Germinal center (tissue), 1 donor: ENCODE measurements at regions not wholly inside any gene's neighbourhood (a gene's known extent, or its start where the extent isn't known, plus 50 kb on each side); places are given as distances from the start of the nearest gene placed in this dataset.

Source experiments
- DNase-seq: peaks from one replicate; pipeline ENCODE4 v3.0.0; 2012; ENCODE audit warnings: mixed read lengths, low spot score

DNA sequence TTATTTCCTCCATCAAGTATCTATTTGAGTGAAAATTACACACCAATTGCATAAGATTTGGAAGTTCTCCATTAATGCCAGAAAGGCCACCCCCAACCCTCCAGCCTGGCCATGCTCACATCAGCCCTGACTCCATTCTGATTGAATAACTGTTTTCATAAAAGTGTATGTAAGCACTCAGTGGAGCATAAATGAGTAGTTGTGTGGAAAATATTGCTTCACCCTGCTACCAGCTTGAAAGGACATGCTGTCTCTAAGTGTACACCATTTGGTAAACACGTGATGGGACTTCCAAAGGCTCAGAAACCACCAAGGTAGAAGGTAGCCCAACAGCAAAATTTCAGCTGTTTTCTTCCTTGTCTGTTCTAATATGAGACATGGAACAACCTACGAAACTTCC is 393.8 kb downstream of the ZNF385D start:
- no peak for DNase-seq

DNA sequence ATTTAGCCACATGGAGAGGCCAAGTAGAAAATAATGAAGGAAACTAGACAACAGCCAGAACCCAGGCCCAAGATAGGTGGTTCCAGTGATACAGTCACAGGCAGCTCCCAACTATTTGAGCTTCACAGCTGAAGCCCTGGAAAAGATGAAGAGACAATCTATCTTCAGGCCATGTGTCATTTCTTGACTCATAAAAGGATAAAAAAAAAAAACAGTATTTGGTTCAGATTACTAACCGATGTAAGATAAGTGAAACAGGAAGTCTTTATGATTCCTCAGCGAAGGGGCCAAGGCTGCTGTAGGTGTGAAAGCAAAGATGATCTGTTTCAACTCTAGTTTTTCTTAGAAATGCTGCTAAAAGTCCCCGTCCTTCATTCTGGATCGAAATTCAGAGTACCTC is 394.6 kb downstream of the ZNF385D start:
- no peak for DNase-seq

DNA sequence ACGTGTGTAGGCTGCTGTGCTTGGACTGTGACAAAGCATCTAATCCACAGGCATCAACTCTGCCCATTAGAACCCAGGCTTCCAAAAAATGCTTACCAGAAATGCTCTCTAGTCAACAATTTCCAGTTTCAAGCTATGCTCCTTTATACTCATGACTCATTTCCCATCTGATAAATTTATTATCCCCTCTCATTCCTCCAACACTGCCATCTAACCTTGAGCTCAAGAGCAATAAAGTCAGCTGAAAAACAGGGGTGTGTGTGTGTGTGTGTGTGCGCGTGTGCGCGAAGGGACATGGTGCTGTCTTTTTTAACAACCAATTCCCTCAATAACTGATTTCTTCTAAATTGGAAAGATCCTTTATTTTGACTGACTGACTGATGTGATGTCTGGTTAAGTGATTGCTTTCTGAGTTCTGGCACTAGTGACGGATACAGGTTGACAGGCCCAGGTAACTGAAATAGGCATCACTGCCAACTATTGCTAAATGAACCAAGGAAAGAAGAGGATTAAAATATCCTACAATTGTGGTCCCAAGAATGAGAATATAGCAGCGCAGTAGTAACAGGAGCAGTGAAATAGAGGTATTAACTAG is 405.5 kb downstream of the ZNF385D start:
- no peak for DNase-seq

DNA sequence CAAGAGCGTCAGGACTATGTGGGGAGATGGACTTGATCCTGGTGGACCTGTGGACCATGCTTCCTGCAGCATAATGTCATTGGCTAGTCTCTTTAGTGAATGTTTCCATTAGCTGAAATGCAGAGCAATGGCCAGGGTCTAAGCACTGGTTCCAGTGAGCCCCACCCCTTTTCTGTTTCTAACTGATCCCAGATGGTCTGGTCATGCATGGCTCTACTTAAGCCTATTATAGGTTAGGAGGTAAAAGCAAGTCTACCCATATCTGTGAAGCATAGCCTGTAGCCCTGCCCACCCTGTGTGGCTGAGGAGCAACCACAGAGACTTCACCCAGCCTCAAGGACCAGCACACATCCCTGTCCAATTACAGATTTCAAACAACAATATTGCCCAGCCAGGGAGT is 419.2 kb downstream of the ZNF385D start:
- no peak for DNase-seq

DNA sequence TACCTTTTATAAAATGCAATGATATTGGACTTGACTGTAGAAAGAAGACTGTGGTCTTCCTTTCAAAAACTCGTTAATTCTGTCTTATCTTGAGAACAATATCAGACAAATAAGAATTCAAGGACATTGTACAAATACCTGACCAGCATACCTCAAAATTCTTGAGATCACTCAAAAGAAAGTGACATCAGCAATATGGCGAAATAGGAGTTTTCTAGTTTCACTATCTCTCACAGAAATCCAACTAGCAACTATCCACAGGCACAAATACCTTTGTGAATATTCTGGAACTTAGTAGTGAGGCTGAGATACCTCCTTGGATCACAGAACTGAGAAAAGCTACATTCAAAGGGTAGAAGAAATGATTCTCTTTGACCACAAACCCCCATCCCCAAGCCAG is 419.7 kb downstream of the ZNF385D start:
- DNase-seq: no peak

DNA sequence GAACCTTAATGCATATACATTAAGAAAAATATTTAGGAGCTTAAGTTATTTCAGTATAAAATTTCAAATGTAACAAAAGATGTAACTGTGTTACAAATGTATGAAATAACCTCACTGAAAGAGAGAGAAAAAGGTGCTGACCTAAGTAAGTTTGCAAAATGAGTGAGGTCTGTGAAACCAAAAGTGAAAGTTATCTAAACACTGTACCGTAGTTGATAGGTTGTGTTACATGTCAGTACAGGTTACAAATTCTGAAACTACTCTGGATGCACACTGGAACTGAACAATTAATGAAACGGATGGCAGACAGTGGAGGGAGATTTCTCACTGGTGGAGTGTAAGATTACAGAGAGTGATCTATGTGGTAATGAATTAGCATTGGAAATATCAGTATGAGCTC is 420.7 kb downstream of the ZNF385D start:
- no peak for DNase-seq

DNA sequence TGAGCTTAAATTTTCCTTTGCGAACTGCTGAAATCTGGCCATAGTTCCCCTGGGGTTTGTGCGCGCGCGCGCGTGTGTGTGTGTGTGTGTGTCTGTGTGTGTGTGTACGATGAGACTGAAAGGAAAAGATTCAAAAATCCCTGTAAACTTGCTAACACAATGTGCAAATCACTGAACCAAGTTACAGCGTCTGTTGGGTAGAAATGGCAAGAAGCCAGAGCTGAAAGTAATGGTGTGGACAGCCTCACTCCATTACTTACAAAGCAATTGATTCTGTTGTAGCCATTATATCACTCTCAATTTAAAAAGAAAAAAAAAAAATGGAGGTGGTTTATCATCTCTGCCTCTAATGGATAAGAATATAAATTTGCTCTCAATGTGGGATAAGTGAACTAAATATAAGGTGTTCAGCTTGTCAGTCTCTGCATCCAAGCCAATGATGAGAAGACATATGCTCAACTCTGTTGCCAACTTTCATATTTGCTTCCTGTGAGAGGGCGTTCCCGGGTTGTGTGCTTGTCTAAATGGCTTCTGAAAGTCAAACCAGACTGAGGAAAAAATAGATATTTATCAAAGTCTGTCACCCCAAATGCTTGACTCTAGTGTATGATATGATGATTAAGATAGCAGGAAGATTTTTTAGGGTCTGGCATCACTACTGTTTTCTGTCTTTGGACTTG is 422.2 kb downstream of the ZNF385D start:
- no peak for DNase-seq

DNA sequence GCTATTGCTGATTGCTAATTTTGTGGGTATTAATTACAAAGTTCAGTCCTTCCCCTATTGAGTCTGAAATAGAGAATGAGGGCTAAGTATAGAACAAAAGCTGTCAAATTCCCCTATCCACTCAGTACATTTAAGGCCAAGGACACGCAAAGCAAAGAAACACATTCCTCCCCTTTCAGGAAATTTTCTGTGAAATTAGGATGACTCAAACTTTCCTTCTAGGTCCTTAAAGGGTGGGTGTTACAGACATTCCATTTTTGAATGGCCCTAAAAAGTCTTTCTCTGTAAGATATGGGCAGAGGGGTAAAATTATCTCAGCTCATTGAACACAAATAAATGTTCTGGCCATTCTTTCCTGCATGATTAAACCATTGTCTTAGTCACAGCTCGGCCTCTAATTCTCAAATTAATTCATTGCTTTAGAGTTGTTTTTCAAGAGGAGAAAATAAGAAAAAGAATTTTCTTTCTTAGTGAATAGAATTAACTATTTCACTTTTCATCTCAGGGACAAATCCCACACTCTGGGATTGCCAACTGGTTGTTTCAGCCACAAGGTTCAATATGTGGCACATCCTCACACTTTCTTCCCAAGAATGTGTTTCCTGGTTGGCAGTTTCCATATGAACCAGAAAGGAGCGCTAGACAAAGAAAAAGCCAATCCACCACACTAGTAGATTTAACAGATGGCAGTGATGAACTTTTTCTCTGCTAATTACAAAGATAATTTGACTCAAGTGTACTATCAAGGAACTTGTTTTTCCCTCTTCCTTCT is 424.1 kb downstream of the ZNF385D start:
- no peak for DNase-seq

DNA sequence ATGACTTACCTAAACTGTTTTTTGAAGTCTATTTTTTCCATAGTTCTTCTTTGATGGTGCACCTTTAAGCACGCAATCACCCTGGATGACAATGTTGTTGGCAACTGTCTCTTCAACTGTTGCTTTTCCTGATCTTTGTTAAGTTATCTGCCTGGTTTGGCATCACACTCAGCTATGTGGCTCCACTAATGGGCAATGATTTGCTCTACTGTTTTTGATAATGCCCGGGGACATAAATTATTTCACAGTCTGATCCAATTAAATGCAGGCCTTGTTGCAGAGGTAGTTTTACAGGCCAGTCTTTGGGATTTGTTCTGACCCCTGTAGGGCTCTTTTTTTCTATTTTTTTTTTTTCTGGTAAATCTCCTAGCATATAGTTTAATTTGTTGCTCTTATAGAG is 436.3 kb downstream of the ZNF385D start:
- no peak for DNase-seq

DNA sequence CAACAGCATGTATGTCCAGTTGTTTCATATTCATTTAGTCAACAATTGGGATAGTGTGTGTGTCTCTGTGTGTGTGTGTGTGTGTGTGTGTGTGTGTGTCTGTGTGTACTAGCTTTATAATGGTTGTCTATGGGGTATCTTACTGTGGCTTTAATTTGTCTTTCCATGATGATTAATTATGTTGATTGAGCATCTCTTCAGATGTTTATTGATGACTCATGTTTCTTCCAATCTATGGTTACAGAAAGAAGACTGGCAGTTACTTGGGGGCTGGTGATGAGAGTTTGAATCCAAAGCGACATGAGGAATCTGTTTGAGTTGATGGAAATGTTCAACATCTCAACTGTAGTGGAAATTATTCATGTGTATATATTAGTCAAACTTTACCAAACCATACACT is 440.1 kb downstream of the ZNF385D start:
- no peak for DNase-seq

DNA sequence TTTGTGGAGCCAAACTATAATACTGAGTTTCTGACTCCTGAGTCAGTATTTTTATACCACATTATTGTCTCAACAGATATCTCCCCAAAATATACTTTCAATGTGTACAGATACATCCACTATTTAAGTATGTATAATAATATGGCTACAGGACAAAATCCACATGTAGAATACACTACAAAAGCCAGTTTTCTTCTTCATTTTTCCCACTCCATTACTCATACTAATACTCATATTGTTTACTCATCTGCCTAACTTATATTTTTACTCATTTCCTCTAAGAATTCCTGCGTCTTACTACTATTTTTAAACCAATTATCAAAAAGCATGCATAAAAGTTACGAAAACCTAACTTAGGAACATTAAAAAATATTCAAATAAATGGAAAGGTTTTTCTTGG is 440.8 kb downstream of the ZNF385D start:
- DNase-seq: no peak

DNA sequence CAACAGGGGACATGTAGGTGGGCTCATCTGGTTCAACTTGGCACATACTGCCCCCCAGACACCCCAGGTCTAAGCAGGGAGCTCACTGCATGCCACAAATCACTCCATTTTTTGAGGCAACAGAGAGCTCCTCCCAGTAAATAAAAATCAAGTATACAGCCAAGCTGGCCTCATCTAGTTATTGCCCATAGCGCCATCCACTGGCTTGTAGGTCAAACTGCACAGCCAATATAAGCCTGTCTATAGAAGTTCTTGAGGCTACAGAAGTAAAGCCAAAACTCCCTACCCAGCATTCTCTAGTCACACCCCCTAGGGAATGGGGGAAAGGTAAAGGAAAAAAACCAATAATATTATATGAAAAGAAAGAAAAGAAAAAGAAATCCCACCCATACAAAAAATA is 453.7 kb downstream of the ZNF385D start:
- no peak for DNase-seq

DNA sequence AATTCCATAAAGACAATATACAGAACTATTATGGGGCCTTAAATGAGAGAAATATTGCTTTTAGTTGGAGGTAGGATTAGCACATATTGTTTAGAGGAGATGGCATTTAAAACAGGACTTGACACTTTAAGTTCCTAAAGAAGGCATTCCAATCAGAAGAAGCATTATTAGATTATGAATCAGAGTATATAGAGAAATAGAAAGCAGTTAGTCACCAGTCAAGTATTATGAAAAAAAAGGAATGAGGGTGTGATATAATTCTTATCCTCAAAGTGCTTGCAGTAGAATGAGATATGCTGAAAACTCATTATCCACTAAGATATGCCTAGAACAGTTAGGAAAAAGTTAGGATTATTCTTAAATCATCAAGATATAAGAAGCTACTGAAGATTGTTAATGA is 456.2 kb downstream of the ZNF385D start:
- DNase-seq: no peak

DNA sequence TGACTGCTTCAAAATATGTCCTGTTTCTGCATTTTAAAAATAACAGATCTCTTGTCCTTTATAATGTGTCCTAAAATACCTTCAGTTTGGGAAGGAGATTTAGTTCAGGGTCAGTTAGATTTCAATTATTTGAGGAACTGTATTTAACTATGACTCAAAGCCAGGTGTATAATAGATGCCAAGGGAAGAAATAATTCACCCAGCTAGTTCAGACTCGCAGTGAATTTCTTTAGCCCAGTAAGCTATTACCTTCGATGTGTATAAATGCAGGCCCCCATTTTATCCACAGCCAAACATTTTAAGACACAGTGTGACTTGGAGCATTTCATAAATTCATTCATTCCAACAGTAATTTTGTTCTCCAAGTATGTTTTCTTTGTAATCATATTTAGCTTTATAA is 458.0 kb downstream of the ZNF385D start:
- DNase-seq: no peak

DNA sequence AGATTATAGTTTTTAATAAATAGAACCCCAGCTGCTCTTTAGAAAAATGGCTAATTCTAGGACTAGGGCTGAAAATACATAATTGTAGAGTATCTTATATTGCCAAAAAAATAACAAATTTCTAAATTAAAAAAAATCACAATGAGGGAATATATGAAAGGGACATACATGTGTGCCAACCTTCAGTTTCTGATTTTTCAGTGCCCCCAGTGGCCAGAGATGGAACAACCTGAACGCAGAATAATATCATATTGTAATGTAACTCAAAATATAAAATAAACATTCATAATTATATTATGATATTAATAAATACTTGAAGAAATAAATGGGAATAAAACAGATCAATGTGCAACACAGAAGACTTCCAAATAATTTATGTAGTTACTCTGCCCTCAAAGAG is 460.5 kb downstream of the ZNF385D start:
- DNase-seq: no peak

DNA sequence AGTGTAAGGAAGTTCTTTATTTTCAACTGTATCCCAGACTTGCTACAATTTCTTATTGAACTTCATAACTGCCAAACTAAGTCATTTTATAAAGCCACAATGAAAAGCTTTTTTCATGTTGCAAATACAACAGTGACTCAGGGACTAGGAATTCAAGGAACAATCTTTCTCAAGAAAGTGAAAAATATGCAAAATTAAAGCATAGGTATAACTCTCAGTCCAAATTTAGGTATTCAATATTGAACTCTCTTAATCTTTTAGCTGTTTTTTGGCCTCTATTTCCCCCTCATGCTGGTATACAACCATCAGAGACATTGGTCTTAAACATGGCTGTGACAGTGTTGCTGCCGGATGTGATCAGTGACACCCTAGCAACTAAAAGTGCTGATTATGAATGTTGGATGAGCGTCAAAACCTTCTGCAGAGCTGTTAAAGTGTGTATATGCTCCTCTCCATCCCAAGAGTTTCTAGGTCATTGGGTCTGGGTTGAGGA is 476.9 kb downstream of the ZNF385D start:
- DNase-seq: no peak

DNA sequence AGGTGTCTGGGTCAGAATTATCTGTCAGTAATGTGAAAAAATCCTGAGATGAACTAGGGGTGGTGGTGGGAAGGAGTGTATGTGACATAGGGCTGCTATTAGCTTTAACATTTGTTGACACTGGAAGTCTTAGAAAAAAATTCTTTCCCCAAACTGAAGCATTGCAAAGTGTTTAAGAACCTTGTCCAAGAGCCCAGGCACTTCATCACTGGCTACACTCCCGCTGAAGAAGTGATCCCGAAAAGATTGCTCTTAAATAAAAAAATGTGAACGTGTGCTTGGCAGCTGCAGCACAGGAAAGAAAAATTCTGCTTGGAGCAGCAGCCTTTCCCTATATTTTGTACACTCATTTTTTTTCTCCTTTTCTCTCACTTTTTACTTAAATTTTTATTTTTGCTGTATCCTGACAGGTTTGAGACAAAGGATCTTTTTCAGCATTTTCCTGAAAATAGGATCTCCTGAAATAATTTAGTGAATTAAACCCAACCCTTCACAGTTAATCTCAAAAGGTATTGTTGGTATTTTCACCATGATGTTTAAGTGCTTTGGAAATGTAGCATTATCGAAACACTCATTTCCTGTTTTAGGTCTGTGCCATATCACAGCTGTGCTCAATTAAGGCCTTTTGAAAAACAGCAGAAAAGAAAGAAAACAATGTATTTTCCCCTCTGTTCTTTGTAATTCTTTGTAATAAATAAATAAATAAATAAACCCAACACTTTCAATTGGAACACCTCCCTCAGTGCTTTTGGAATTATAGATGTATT is 477.6 kb downstream of the ZNF385D start:
- DNase-seq: no peak

DNA sequence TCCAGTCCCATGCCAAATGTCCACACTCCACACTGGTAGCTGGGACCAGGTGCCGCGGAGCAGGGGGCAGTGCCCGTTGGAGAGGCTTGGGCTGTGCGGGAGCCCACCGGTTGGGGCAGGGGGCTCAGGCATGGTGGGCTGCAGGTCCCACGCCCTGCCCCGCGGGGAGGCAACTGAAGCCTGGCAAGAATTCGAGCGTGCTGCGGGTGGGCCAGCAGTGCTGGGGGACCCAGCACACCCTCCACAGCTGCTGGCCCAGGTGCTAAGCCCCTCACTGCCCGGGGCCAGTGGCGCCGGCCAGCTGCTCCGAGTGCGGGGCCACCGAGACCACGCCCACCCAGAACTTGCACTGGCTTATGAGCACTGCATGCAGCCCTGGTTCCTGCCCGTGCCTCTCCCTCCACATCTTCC is 479.4 kb downstream of the ZNF385D start:
- DNase-seq: no peak

DNA sequence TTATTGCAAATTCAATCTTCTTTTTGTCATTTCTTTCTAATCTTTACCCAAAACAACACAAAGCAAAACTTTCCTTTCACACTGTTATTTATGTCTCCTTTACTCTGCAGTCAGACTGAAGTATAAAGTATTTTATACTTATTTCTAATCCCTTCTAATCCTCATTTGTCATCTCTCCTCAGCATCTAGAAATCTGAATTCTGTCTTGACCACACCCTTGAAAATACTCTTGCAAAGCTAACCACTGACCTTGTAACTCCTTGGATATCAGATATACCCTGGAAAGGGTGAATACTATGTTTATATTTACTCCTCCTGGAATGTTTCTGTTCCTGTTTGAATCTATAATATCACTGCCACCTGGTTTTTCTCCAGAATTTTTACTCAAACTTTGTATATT is 481.1 kb downstream of the ZNF385D start:
- no peak for DNase-seq

DNA sequence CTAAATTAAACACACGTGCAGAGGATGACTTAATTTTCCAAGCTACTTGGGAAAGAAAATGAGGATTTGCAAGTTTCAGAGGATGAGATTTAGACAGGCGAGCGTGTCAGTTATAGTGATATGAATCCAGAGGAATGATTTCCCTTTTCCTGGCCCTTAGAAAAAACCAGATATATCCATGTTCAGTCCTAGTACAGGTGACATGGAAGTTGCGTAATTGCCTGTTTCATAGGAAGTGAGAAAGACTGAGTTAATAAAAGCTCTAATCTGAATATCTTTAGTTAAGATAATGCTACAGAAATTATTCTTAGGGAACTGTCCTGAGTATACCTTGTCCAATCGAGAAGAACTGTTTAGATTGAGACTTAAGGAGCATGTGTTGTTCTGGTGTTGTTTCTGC is 490.5 kb downstream of the ZNF385D start:
- no peak for DNase-seq

DNA sequence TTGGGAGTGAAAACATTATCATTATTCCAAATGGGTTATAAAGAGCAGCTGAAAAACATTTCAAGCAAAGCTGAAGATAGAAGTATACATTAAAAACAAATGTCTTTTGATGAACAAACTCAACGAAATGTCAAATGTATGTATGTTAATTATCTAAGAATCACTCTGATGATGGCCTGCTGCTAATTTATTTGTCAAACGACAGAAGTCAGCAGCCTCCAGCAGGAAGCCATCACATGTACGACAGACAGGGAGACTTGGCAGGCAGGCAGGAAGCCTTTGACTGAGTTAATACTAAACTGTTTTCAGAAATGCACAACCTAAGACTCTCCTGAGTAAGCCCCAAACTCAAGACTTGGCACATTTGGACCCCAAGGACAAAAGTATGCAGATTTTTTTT is 491.1 kb downstream of the ZNF385D start:
- no peak for DNase-seq

DNA sequence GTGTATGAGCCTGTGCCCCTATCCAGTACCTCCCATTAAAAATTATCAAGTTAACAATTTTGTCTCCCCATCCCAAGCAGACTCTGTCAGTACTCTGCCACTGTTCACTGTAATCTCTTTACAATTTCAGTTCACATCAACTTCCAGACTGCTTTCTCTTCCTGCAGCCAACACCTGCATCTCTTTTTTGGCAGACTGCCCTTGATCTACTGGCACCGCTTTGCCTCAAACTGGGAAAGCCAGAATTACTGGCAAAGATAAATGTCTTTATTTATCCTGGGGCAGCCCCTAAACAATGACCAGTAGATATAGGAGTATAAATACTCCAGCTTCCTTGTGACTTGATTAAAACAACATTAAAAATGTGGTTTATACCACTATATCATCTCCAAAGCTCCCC is 494.1 kb downstream of the ZNF385D start:
- DNase-seq: no peak

DNA sequence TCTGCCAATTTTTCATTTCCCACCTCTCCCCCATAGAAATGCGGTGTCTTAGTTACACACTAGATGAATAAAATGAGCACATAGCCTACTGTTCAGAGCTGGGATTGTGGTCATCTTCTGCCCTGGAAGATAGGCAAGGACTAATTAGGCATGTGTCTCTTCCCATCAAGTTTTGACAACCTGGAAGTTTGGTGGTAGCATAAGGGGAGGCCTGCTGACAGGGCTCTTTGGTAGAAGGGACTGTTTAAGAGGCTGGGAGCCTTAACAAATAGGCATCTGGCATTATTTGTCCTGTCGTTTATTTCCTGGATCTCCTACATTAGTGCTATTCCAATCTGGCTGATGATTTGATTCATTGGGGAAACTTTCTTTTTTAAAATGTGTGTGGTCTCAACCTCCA is 512.3 kb downstream of the ZNF385D start:
- DNase-seq: no peak
